SIG-M5 treated with dmso at 0.1 percent for 504 hours (cell line): ENCODE measurements at regions not wholly inside any gene's neighbourhood (a gene's known extent, or its start where the extent isn't known, plus 50 kb on each side); places are given as distances from the start of the nearest gene placed in this dataset.

Experiments
- DNase-seq: peaks from one replicate; lab custom pipeline; 2025; ENCODE audit not compliant: unreplicated experiment; lab: John Stamatoyannopoulos, UW

DNA sequence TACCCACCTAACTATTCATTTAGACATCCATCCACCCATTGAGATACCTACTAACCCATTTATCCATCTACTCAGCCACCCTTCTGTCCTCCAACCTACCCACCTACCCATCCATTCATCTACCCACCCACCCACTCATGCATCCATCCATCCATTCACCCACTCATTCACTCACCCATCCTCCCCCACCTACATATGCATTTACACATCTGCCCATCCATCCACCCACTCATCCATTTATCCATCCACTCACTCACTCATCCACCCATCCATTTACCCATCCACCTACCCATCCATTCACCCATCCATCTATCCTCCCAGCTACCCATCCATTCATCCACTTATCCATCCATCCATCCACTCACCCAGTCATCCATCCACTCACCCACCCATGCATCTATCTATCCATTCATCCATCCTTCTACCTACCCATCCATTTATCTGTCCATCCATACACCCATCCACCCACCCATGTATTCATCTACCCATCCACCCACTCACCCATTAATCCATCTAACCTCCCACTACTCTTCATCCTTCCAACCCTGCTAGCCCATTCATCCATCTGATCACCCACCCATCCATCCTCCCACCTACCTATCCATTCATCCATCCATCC, 378.7 kb downstream of the CTTN start:
- DNase-seq: no peak

DNA sequence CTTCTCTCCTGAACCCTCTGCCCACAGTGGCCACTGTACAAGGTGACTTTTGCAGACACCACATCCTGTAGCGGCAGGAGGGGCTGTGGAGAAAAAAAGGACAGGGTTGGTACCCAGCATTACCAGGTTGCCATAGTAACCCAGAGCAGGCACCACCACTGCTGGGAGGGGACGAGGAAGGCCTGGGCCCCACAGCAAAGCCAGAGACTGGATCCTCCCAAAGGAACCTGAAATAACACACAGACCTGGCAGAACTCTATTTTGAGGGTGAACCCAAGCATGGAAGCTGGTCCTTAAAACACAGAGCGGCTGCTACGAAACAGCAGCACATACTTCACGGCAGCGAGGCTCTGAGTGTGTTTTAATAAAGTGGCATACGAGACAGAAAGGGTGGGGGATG, 380.6 kb downstream of the CTTN start:
- DNase-seq: no peak

DNA sequence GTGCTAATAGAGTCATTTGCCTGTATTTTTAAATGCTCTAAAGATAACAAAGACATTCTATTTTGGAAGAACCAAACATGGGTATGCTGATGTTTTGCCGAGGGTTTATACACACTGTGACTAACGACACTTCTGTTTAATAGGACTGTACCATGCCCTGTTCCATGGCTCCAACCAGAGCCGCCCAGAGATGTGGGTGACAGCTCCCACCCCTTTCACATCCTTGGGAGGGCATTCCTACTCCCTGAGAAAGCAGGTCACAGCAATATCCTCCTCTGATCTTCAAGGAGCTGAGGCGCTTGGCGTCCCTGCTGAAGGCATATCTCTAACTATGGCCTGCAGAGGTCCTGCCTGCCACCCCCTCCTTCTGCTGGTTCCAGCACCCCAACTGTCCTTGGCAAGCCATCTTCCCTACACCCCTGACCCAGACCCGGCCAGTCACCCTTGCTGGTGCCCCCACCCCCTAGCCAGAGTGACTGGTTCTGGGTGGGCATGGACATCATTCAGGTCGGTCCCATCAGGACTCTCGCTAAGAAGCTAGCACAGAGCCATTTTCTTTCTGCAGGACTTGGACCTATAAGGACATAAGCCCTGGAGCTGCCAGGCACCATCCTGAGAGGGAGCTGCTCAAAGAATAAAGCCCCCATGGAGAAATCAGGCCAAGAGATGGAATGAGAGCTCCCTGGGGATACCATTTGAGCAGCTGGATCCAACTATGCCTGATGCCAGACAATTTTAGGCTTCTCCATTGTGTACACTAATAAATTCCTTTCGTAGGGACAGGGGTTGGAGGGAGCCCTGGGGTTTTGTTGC, 381.3 kb downstream of the CTTN start:
- DNase-seq: no peak

- DNase-seq: no peak
Observed at GRCh38 chr11:70780246-70780535, 381.9 kb downstream of the CTTN start.

DNA sequence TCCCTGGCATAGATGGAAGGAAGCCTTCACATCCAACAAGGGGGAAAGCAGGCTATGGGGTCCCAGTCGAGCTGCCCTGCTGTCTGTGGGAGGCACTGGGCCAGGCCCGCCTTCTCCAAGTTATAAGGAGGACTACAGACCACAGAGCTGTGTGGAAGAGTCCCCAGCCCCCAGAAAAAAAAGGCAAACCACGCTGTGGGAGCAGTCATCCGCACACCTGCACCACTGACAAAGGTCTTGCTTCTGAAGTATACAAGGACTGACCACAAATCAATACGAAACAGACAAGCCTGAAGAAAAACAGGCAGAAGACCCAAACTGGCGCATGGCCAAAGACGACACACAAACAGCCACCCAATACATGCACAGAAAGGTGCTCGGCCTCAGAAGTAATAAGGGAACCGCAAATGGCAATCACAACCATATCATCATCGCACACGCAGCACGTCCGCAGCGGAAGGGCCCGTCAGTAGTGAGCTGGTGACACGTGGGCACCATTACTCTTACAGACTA, 384.1 kb downstream of the CTTN start:
- DNase-seq: no peak

GRCh38 chr11:70783356-70783755, 385.0 kb downstream of the CTTN start:
- DNase-seq: no peak

DNA sequence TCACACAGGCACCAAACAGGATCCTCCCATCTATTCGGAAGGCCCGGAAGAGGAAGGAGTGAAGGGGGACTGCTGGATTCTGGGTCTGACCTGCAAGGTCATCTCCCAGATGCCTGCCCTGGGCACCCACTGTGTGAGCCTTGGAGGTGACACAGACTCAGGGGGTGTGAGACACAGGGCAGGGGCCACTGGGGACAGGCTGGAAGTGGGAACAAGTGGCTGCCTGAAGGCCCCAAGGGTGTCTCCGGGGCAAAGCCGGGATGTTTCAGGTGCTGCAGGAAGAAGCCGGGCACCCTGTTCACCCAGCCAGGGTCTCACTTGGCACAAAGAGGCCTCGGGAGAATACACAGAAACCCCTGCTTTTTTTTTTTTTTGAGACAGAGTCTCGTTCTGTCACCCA, 385.5 kb downstream of the CTTN start:
- DNase-seq: no peak

GRCh38 chr11:70785372-70785771, 387.0 kb downstream of the CTTN start:
- DNase-seq: no peak

- DNase-seq: no peak
Observed at GRCh38 chr11:70786021-70786665, 387.8 kb downstream of the CTTN start.

DNA sequence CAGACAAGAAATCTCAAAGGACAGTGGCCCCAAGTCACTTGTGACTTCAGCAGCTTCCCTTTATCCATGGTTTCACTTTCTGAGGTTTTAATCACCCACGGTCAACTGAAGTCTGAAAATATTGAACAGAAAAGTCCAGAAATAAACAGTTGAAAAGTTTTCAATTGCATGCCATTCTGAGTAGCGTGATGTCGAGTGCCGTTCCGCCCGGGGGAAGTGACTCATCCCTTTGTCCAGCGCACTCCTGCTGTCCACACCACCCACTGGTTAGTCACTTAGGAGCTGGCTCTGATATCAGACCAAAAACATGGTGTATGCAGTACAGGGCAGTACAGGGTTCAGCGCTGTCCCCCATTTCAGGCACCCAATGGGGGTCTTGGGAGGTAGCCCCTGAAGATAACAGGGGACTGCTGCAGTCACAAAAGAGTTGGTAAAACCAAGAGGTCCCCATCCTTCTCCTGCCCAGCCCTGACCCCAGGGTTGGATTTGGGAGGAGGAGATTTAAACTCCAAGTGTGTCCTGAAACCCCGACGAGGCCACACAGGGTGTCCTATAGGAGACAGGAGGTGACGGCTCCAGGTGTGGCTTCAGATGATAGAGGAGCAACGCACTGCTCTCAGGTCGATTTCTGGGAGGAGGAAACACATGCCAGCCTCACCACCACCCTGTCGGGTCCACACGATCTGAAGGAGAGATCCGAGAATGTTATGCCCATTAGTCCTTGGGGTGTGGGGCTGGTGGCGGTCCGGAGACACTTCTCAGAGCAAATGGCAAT, 390.1 kb downstream of the CTTN start:
- DNase-seq: no peak

- DNase-seq: no peak
Observed at GRCh38 chr11:70790671-70791300, 392.5 kb downstream of the CTTN start.

DNA sequence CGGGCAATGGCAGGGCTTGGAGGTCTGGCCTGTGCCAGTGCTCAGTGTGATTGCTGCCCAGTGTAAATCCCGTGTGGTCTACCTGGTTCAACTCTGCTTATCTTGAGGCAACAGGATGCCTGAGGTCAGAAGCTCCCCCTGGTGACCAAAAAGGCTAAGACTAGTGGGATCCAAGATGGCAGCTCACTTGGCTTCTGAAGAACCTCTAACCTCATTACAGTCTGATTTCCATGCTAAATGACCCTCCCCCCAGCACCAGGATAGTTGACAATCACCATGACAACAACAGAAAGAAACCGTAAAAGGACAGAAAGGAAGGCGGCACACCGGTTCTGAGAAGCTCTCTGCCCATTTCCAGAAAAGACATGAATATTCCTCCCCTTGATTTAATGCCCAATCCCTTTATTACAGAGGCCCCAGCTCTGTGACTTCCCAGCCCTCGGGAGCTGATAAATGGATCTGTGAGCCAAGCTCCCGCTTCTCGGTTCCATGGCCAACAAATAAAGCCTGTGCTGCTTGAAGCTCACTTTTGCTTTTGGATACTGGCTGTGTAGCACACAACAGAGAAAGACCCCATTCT, 398.4 kb downstream of the CTTN start:
- no peak for DNase-seq

DNA sequence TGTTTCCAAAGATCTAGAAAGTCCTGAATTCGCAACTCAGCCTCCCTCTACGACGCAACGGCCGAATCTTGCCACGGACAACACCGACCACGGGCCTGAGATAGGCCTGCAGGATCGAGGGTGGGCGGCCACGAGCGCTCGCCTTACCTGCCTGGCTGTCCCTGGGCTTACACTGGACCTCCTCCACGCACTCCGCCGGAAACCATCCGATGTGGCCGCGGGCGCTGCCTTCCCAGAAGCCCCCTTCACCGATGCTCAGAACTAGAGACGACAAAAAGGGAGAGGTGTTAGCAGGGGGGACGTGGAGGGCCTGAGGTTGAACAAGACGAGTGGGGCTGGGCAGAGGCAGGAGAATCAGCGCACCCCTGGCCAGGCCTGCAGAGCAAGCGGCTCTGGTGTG, 400.0 kb downstream of the CTTN start:
- no peak for DNase-seq

GRCh38 chr11:70799386-70799785, 401.1 kb downstream of the CTTN start:
- DNase-seq: no peak

- no peak for DNase-seq
Observed at GRCh38 chr11:70802185-70802584, 403.9 kb downstream of the CTTN start.

DNA sequence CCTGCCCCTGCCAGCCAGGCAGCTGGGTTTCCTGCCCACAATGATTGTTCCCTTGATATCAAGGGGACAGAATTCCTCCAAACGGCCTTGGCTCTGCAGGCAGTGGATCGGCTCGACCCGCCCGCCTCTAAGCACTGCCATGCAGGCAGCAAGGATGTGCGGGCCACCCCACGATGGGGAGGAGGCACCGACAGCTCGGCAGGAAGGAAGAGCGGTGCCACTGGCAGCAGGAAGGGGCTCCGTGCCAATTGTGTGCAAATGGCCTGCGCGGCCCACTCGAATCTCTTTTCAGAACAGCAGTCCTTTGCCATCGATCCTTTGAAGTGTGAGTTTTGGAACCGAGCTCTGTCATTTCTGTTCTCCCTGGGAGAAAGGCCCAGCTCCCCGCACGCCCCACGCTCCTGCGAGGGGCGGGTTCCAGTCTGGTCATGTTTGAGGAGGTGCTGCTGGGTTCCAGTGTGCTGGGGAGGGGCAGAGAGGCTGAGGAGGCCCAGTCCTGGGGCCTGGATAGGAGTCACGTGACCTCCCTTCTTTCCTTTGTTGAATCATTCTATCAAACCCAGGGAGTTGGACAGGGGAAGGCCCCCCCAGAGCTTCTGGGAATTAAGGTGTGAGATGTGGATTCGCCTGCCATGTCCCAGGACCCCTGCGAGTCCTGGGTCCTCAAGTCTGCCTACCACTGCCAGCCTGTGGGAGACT, 406.0 kb downstream of the CTTN start:
- no peak for DNase-seq

GRCh38 chr11:70805243-70805642, 406.9 kb downstream of the CTTN start:
- no peak for DNase-seq

GRCh38 chr11:70805971-70806370, 407.6 kb downstream of the CTTN start:
- DNase-seq: no peak

- DNase-seq: no peak
Observed at GRCh38 chr11:70806461-70807194, 408.3 kb downstream of the CTTN start.

DNA sequence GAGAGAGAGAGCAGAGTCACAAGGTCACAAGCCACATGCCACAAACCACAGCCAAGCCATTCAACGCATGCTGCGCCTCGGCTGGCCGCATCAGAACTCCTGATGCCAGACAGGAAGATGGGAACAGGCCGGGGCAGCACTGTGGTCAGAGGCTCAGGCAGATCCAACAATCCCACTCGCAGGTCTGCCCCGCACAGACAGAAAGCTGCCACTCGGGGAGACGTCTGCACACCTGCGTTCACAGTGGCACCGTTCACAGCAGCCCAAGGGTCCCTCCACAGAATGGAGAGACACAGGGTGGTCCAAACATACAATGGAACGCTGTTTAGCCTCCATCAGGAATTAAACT, 408.8 kb downstream of the CTTN start:
- no peak for DNase-seq
